H9 (cell line): ENCODE measurements at regions not wholly inside any gene's neighbourhood (a gene's known extent, or its start where the extent isn't known, plus 50 kb on each side); places are given as distances from the start of the nearest gene placed in this dataset.

Experiments
- DNase-seq: peaks from one replicate; pipeline ENCODE4 v3.0.0-alpha.2; 2017
- H2AFZ ChIP-seq: one replicate; pipeline ENCODE4 v1.6.1; 2013; ENCODE audit warnings: mild to moderate bottlenecking, low read length, control low read depth, moderate library complexity
- H2AK5ac ChIP-seq: 2 replicates; pipeline ENCODE4 v1.6.1; 2013; ENCODE audit warnings: low read length, control low read depth, mixed read lengths; ENCODE audit not compliant: insufficient read length
- H2BK120ac ChIP-seq: one replicate; pipeline ENCODE4 v1.6.1; 2013; ENCODE audit warnings: low read depth, mild to moderate bottlenecking, low read length, control low read depth, inconsistent platforms; ENCODE audit not compliant: poor library complexity, severe bottlenecking
- H2BK12ac ChIP-seq: 2 replicates; pipeline ENCODE4 v1.6.1; 2013; ENCODE audit warnings: low read length, control low read depth, mixed read lengths, low read depth; ENCODE audit not compliant: insufficient read length
- H2BK15ac ChIP-seq: 2 replicates; pipeline ENCODE4 v1.6.1; 2013; ENCODE audit warnings: low read depth, low read length, control low read depth
- H2BK20ac ChIP-seq: one replicate; pipeline ENCODE4 v1.6.1; 2013; ENCODE audit warnings: low read depth, mild to moderate bottlenecking, low read length, control low read depth, inconsistent platforms; ENCODE audit not compliant: poor library complexity, severe bottlenecking
- H2BK5ac ChIP-seq: 2 replicates; pipeline ENCODE4 v1.6.1; 2013; ENCODE audit warnings: low read length, control low read depth, mixed read lengths; ENCODE audit not compliant: insufficient read length
- H3K14ac ChIP-seq: 2 replicates; pipeline ENCODE4 v1.6.1; 2013; ENCODE audit warnings: low read length, control low read depth; ENCODE audit not compliant: insufficient read depth
- H3K18ac ChIP-seq: 2 replicates; pipeline ENCODE4 v1.6.1; 2013; ENCODE audit warnings: low read depth, mild to moderate bottlenecking, mixed read lengths, low read length, control low read depth; ENCODE audit not compliant: insufficient read length
- H3K23ac ChIP-seq: 2 replicates; pipeline ENCODE4 v1.6.1; 2013; ENCODE audit warnings: low read length, control low read depth, mixed read lengths, low read depth; ENCODE audit not compliant: insufficient read length
- H3K23me2 ChIP-seq: 2 replicates; pipeline ENCODE4 v1.6.1; 2013; ENCODE audit warnings: low read depth, mild to moderate bottlenecking, mixed read lengths, low read length, control low read depth; ENCODE audit not compliant: insufficient read length, poor library complexity, severe bottlenecking
- H3K27ac ChIP-seq: 2 replicates; pipeline ENCODE4 v1.5.1; 2013; ENCODE audit warnings: low read length, control low read depth, mixed read lengths, low read depth; ENCODE audit not compliant: insufficient read length
- H3K27me3 ChIP-seq: 2 replicates; pipeline ENCODE4 v1.6.1; 2013; ENCODE audit warnings: low read length, control low read depth, inconsistent platforms; ENCODE audit not compliant: insufficient read depth
- H3K4ac ChIP-seq: 2 replicates; pipeline ENCODE4 v1.6.1; 2013; ENCODE audit warnings: low read depth, mild to moderate bottlenecking, control low read depth, inconsistent platforms, low read length, moderate library complexity
- H3K4me1 ChIP-seq: 2 replicates; pipeline ENCODE4 v1.6.1; 2013; ENCODE audit warnings: low read length, control low read depth, inconsistent platforms; ENCODE audit not compliant: insufficient read depth
- H3K4me2 ChIP-seq: 2 replicates; pipeline ENCODE4 v1.6.1; 2013; ENCODE audit warnings: low read length, control low read depth, mixed read lengths; ENCODE audit not compliant: insufficient read length, insufficient read depth
- H3K56ac ChIP-seq: 2 replicates; pipeline ENCODE4 v1.6.1; 2013; ENCODE audit warnings: low read depth, mild to moderate bottlenecking, mixed read lengths, low read length, control low read depth; ENCODE audit not compliant: insufficient read length
- H3K79me1 ChIP-seq: 2 replicates; pipeline ENCODE4 v1.6.1; 2013; ENCODE audit warnings: low read depth, mild to moderate bottlenecking, moderate library complexity, low read length, control low read depth, inconsistent platforms; ENCODE audit not compliant: insufficient read depth, poor library complexity, severe bottlenecking
- H3K79me2 ChIP-seq: 2 replicates; pipeline ENCODE4 v1.6.1; 2013; ENCODE audit warnings: low read length, control low read depth, inconsistent platforms; ENCODE audit not compliant: insufficient read depth
- H3K9ac ChIP-seq: 2 replicates; pipeline ENCODE4 v1.6.1; 2013; ENCODE audit warnings: low read length, control low read depth, mixed read lengths; ENCODE audit not compliant: insufficient read length; ENCODE audit errors: extremely low read depth
- H3K9me3 ChIP-seq: one replicate; pipeline ENCODE4 v1.6.1; 2013; ENCODE audit warnings: low read depth, low read length, inconsistent platforms; ENCODE audit not compliant: control insufficient read depth
- H3T11ph ChIP-seq: one replicate; pipeline ENCODE4 v1.6.1; 2013; ENCODE audit warnings: mild to moderate bottlenecking, low read length, control low read depth, inconsistent platforms
- H4K20me1 ChIP-seq: one replicate; pipeline ENCODE4 v1.6.1; 2013; ENCODE audit not compliant: control insufficient read depth, insufficient read length, insufficient read depth
- H4K5ac ChIP-seq: 2 replicates; pipeline ENCODE4 v1.6.1; 2013; ENCODE audit warnings: low read depth, mild to moderate bottlenecking, mixed read lengths, low read length, control low read depth; ENCODE audit not compliant: insufficient read length
- H4K8ac ChIP-seq: replicated peaks from 2 replicates; pipeline ENCODE4 v1.6.1; 2013; ENCODE audit warnings: low read length, control low read depth, mixed read lengths, low read depth; ENCODE audit not compliant: insufficient read length
- H4K91ac ChIP-seq: 2 replicates; pipeline ENCODE4 v1.6.1; 2013; ENCODE audit warnings: low read depth, mild to moderate bottlenecking, moderate library complexity, mixed read lengths, low read length, control low read depth; ENCODE audit not compliant: insufficient read length
- H3K27ac Mint-ChIP-seq, 3 experiments: 2 replicates in 2 of 3; 3 replicates in 1 of 3; pipeline ENCODE4 v1.8.0; 2020 to 2021; ENCODE audit warnings: mixed read lengths in 3 of 3, mild to moderate bottlenecking in 1 of 3, moderate library complexity in 1 of 3
- H3K27me3 Mint-ChIP-seq: 2 replicates; pipeline ENCODE4 v1.8.0; 2021; ENCODE audit warnings: low read depth, mild to moderate bottlenecking, moderate library complexity, mixed read lengths
- H3K36me3 Mint-ChIP-seq, 3 experiments: 2 replicates in 2 of 3; 3 replicates in 1 of 3; pipeline ENCODE4 v1.8.0; 2020 to 2021; ENCODE audit warnings: low read depth in 3 of 3, mixed read lengths in 3 of 3; ENCODE audit not compliant: insufficient read depth in 1 of 3
- H3K4me1 Mint-ChIP-seq, 2 experiments: 2 replicates each; pipeline ENCODE4 v1.8.0; 2020; ENCODE audit warnings: mixed read lengths in 2 of 2
- H3K4me3 Mint-ChIP-seq, 2 experiments: 2 replicates in 1 of 2; 3 replicates in 1 of 2; pipeline ENCODE4 v1.8.0; 2020 to 2021; ENCODE audit warnings: mild to moderate bottlenecking in 2 of 2, mixed read lengths in 2 of 2, moderate library complexity in 1 of 2
- H3K9me3 Mint-ChIP-seq, 2 experiments: 2 replicates in 1 of 2; 3 replicates in 1 of 2; pipeline ENCODE4 v1.8.0; 2020; ENCODE audit warnings: mild to moderate bottlenecking in 2 of 2, mixed read lengths in 2 of 2, moderate library complexity in 1 of 2
- WGBS: extraction: QIAGEN DNeasy Blood & Tissue Kit; methylation state at CpG from one replicate; pipeline ENCODE4 v1.1.7; 2013; ENCODE audit warnings: missing lambda C conversion rate, low lambda C conversion rate, mixed read lengths; ENCODE audit not compliant: insufficient read length; ENCODE audit errors: extremely low coverage; 5-methylcytosine and 5-hydroxymethylcytosine counted together
- TF ChIP-seq, protein P1 (sequence below): fragments of 200-600 bp; sonication (generic); conservative IDR thresholded peaks from 3 replicates; pipeline ENCODE4 v1.8.0; 2021; ENCODE audit warnings: antibody characterized with exemption, mild to moderate bottlenecking

GRCh38 chr3:174532216-174532615 lies 326.9 kb upstream of the NAALADL2 start:
- H2BK5ac ChIP-seq = no peak overlapping the region
- H3K56ac ChIP-seq = no peak overlapping the region
- H2AFZ ChIP-seq = no peak overlapping the region
- no peaks in the 10 kb centered on the region for H3K27me3 Mint-ChIP-seq
- peak overlapping the region in 1 of 3 experiments; percentile 52; a peak in 2 of 7 replicates for H3K27ac Mint-ChIP-seq
- no peak overlapping the region for H4K8ac ChIP-seq
- no peaks in the 10 kb centered on the region for H3K27me3 ChIP-seq
- H3K23me2 ChIP-seq = no peaks in the 10 kb centered on the region
- no peaks in the 10 kb centered on the region for H4K20me1 ChIP-seq
- peak overlapping the region; percentile 75 for H2BK20ac ChIP-seq
- H2BK15ac ChIP-seq = no peak overlapping the region
- H3K4me1 Mint-ChIP-seq = peaks cover 52 to 54% of the 10 kb centered on the region in 2 experiments
- H3K4me3 Mint-ChIP-seq = no peak overlapping the region
- H3K27ac ChIP-seq = no peak overlapping the region
- WGBS = no CpG with 5 or more reads among the region's 1 CpG
- H3K36me3 Mint-ChIP-seq = peaks cover 0 to 5% (median 4%) of the 10 kb centered on the region in 3 experiments; a peak in 4 of 7 replicates
- no peak overlapping the region for H3K4me2 ChIP-seq
- no peak overlapping the region for H2BK12ac ChIP-seq
- H3K9me3 ChIP-seq = no peaks in the 10 kb centered on the region
- no peak overlapping the region for H2AK5ac ChIP-seq
- no peaks in the 10 kb centered on the region; the same call in 1 of the 2 replicates for H3K4me1 ChIP-seq
- no peak overlapping the region for H4K5ac ChIP-seq
- H3K18ac ChIP-seq = no peak overlapping the region
- H3T11ph ChIP-seq = no peak overlapping the region
- no peak for DNase-seq
- no peak overlapping the region for H4K91ac ChIP-seq
- H3K9ac ChIP-seq = no peak overlapping the region
- H2BK120ac ChIP-seq = no peak overlapping the region
- H3K9me3 Mint-ChIP-seq = peaks cover 0 to 3% of the 10 kb centered on the region in 2 experiments; a peak in 2 of 5 replicates
- H3K4ac ChIP-seq = no peak overlapping the region
- H3K14ac ChIP-seq = no peak overlapping the region
- H3K79me2 ChIP-seq = no peaks in the 10 kb centered on the region
- no peaks in the 10 kb centered on the region for H3K79me1 ChIP-seq
- TF ChIP-seq, protein P1, sequence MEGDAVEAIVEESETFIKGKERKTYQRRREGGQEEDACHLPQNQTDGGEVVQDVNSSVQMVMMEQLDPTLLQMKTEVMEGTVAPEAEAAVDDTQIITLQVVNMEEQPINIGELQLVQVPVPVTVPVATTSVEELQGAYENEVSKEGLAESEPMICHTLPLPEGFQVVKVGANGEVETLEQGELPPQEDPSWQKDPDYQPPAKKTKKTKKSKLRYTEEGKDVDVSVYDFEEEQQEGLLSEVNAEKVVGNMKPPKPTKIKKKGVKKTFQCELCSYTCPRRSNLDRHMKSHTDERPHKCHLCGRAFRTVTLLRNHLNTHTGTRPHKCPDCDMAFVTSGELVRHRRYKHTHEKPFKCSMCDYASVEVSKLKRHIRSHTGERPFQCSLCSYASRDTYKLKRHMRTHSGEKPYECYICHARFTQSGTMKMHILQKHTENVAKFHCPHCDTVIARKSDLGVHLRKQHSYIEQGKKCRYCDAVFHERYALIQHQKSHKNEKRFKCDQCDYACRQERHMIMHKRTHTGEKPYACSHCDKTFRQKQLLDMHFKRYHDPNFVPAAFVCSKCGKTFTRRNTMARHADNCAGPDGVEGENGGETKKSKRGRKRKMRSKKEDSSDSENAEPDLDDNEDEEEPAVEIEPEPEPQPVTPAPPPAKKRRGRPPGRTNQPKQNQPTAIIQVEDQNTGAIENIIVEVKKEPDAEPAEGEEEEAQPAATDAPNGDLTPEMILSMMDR = no peak
- H3K23ac ChIP-seq = no peak overlapping the region
